H4 (cell line): ENCODE measurements at regions not wholly inside any gene's neighbourhood (a gene's known extent, or its start where the extent isn't known, plus 50 kb on each side); places are given as distances from the start of the nearest gene placed in this dataset.

Source experiments
- DNase-seq: peaks from one replicate; pipeline ENCODE4 v3.0.0-alpha.2; 2015; ENCODE audit warnings: low spot score

DNA sequence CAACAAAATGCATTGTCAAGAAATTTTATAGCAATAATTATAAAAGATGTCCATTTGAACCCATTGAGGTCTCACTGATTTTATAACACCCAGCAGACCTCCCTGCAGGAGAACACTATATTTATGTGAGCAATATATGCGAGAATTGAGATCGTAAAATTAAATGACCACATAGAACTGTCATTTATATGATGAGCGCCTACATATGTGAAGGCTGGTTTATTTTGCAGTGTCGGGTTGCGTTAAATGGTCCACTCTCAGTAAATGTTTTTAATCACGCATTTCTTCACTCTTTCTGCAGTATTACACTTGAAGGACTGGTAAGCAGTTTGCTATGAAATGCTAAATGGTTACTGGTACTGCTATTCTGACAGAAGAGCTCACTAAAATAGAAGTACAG, 408.5 kb upstream of the AGTR1 start:
- no peak for DNase-seq

DNA sequence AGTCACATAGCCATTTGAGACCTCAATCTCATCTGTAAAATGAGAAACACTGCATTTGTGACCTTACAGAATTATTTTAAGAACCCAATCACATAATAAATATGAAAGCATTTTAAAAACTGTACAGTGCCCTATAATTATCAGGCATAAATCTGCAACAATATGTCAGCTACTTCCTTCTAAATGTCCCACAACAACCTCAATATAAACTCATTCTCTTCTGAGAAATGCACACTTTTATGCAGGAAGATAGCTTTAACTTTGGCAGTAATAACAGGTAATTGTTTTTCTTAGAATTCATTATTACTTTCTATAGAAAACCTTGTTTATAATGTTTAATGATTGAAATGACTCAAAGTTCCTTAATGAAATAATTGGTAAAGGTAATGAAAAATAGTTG, 400.7 kb upstream of the AGTR1 start:
- no peak for DNase-seq

DNA sequence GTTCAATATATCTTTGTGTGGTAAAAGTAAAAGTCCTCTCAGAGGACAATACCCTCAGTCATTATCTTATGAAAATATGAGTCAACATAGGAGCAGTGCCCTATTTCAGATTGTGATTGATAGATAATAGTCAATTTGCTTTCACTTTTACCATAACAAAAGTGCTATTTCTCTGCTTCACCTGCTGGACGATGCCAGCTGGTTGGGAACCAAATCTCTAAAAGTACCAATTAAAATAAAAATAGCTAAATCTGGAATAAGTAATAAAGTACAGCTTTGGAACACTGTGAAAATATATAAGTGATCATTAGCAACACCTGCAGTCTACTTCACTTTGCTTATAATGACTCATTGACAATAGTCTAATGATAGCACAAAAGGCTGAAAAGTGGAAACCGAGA, 390.3 kb upstream of the AGTR1 start:
- DNase-seq = no peak

DNA sequence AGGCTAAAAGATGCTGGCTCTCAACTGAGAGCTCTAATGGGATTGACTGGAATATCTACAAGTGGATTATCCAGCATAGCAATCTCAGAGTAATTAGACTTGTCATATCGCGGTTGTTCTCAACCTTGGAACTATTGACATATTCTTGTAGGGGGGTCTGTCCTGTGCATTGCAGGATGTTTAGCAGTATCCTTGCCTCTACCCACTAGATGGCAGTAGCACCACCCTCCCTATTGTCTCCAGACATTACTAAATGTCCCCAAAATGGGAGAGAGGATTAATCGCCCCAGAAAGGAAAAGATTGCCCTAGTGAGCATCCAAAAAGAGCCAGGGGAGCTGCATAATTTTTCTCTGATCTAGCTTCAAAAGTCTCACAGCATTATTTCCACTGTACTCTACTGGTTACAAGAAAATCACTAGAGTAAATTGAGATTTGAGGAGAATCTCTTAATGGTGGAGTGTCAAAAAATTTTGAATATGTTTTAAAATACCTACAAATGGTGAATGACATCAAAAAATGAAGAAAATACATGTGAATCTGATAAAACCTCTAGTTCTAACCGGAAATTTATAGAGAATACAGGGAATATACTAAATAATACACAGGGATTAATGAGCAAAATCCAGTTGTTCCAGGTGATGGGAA, 388.2 kb upstream of the AGTR1 start:
- peak; percentile 64 for DNase-seq

DNA sequence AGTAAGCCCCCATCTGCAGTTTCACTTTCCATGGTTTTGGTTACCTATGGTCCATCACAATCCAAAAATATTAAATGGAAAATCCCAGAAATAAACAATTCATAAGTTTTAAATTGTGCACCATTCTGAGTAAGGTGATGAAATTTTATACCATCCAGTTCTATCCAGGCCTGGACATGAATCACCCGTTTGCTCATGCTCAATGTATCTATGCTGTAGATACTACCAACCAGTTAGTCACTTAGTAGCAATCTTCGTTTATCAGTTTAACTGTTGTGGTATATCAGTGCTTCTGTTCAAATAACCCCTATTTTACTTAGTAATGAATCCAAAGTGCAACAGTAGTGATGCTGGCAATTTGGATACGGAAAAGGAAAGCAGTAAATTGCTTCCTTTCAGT, 381.9 kb upstream of the AGTR1 start:
- no peak for DNase-seq

DNA sequence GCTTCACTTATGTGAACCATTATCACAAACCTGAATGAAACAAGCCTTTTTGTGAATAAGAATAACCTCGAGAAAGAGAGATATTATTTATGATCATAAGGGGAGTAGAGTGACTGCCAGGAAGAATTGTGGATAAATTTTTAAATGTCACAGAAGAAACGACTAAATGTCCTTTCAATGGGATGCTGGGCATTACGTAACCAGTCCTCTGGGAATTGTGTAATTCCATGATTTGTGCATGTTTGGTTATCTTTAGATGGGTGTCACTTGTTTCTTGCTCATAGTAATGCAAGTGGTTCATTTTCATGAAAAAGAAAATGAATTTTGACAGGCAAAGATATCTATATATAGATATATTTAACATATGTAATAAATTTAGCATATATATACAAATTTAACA, 379.5 kb upstream of the AGTR1 start:
- no peak for DNase-seq

DNA sequence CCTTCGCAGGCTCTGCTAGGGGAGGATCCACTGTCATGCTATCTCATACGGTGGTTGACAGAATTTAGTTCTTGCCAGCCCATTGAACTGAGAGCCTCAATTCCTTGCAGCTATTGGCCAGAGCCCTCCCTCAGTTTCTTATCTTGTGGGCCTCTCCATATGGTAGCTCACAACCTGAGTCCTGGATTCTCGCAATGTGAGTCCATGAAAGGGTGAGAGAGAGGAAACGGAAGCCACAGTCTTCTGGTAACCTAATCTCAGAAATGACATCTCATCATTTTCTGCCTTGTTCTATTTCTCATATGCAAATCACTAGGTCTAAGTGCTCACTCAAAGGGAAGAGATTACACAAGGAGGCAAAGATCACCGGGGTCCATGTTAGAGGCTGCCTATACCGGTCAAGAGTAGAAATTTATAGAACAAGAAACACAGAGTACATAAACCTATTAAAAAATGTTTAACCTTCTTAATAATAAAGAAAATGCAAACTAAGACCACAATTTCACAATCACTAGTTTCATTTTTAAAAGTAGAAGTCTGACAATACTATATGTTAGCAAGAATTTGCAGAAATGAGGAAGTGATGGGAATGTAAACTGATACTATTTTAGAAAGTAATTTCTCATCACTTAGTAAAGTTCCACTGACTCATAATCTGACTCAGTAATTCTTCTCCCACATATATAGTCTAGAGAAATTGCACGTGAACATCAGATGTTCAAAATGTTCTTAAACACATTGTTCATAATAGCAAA, 378.4 kb upstream of the AGTR1 start:
- peak; percentile 20 for DNase-seq

DNA sequence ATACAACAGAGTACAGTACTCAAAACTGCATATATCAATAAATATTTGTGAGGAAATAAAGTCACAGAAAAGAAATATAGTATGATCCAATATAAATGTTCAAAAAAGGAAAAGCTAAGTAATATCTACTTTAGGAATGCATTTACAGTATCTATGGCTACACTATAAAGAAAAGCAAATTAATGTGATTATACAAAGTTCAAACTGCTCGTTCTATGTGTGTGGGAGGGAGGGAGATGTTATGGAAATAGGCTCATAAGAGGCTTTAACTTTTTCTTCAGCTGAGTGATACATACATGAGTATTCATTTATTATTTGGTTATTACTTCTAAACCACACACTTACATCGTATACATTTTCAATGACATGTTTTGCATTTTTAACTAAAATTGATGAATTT, 377.7 kb upstream of the AGTR1 start:
- DNase-seq = no peak

DNA sequence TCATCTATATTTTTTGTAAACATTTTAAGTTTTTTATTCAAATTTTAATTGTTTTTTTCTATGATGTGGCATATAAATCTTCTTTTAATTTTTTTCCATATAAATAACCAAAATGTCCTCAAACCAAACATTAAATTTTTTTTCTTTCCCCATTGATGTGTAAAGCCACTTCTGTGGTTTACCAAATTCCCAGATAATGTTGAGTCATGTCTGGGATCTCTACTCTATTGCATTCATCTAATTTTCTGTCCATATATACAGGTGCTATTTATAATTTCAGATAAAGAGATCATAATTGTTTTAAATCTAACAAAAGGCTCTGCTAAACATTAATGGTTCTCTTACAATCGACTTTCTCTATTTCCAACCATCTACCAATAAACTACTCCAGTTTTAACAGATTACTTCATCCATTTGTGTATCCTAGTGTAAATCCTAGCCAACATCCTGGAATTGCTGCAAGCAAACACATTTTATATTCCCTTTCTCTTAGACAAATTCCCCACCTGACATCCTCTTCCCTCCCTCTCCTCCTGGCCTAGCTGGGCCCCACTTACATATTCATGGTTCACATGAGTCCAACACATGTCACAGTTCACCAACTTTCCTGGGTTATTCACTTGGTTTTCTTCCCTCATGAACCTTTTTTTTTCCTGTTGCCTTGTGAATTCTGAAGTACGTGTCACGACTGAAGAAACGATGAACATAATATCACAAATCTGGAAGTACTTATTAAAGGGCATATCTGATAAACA, 368.0 kb upstream of the AGTR1 start:
- DNase-seq = peak; percentile 41

DNA sequence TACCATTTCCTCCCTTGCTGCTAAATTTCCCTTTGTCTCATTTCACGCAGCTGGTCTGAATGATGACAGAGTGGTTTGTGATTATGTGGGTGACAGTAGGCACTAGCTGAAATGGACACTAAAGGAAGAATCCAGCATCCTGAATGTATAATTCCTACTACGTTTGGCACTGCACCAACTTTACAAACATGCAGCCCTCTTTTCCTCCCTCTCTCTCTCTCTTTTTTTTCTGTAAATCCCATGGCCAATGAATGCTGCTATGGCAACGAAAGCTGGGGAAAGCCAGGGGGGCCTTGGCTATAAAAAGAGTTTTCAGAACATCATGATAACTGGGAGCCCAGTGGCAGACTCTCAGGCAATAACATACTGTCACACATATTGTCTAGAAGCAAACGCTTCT, 367.2 kb upstream of the AGTR1 start:
- DNase-seq = no peak

DNA sequence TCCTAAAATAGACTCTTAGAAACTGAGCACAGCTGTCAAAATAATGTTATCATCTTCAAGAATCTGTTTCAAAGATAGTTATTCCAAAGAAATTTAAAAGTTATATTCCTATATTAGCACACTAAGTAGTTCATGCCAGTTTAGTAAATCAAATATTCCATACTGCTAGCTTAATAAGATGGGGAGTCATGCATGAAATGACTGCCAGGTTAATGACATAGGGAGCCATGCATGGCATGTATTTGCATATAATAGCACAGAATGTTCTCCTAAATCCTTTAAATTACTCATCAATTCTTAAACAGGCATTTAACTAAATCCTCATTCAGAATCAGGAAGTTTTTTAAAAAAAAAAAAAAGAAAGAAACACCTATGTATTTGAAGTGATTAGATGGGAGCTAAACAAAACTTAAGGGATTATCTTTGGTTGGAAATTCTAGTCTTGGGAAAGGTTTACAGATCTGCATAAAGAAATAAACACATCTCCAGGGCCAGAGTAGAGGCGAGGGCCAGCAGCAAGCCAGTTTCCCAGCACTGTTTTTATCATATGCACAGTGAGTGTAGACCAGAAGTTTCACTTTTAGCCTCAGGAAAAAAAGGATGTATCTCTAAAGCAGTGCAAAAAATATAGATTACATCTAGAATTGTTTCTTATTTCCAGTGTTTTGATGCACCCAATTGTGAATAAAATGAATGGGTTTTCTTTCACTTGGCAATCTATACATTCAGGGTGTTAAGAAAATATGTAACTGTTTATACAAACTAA, 366.4 kb upstream of the AGTR1 start:
- DNase-seq = peak; percentile 27

DNA sequence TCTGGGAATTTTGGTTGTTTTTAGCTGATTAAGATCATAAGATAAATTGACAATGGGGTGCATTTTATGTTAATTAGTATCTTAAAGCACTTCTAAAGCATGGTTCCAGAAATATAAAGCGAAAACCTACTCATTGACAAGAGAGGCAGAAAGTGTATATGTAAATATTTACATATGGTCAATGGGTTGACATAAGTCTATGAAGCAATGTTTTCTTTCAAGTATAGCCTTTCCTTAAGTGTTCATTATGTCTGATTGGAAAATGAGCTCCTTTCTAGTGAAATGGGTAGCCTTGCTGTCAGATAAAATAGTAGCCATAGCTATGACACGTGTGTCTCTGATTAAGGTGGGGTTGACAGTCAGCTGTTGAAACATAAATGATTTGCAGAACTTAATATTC, 365.2 kb upstream of the AGTR1 start:
- no peak for DNase-seq

DNA sequence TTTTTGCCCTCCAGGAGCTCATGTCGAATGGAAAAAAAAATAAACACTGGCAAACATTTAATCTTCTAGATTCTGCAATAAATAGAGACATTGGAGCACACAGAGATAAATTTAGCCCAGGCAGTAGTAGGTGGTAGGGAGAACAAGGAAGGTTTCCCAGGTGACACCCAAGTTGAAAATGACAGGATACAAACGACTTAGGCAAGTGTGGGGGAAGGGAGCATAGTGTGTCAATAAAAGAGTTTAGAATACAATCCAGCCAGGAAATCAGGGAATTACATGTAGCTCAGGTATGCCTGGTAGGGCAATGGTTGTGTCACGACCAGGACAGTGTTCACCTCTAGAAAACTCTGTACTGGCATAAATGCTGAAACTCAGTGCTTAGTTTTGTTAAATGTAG, 364.6 kb upstream of the AGTR1 start:
- no peak for DNase-seq

DNA sequence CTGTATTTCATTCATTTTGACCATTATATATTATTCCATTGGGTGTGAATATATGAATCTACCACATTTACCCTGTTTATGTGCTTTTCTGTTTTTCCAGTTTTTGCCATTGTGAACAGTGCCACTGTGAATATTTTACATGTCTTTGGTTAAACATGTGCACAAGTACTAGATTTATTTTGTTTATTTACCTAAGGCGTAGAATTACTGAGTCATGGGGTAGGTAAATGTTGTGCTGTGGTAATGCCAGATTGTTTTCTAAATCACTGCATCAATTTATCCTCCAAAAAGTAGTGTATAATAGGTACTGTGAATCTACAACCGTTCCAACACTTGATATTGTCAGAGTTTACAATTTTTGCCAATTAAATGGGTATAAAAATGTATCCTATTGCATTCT, 362.1 kb upstream of the AGTR1 start:
- DNase-seq = peak; percentile 26

DNA sequence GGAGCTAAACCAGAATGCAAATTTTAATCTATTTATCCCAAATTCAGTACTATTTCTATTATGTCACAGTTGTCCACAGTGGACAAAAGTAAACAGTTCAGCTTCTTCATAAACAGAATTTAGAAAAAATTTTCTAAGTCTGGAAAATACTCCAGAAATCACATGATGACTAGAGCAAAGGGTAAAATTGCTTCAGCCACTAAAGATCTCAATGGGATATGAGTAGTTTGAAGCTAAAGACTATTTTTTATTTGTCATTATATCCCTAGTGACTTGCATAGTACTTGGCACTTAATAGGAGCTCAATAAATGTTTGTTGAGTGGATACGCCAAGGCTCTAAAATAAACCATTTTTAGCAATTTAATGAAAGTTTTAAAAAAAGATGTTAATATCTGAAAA, 354.3 kb upstream of the AGTR1 start:
- DNase-seq = no peak

DNA sequence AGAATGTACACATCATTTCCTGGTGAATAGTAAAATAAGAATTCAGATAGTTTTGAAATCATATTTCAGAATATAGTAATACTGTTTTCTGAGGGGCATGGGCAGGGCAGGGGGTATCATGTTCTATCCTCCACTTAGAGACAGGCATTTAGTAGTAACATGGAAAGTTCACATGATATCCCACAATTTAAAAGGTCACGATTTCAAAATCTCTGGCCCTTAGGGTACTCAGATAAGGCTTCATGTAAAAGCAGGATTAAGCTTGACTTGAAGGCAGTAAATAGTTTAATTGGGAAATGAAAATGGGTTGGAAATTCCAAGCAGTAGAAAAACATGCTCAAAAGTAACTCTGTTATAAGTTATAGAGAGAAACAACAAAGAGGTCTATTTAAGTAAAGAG, 353.2 kb upstream of the AGTR1 start:
- DNase-seq = no peak

DNA sequence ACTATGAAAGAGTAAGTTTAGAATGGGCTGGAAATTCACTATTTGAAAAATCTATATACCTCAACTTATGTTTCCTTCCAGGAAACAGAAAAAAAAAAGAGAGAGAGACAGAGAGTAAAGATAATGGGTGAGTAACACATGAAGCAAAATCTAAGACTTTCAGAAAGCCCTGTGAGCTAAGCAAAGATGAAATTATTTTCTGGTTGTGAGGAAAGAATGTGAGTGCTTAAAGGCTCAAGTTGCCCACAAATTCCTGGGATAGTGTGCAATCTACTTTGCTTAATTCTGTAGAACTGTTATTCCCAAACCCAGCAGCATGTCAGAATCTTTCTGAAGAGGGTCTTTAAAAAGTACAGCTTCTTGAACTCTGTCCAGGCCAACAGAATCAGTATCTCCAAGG, 337.7 kb upstream of the AGTR1 start:
- no peak for DNase-seq

DNA sequence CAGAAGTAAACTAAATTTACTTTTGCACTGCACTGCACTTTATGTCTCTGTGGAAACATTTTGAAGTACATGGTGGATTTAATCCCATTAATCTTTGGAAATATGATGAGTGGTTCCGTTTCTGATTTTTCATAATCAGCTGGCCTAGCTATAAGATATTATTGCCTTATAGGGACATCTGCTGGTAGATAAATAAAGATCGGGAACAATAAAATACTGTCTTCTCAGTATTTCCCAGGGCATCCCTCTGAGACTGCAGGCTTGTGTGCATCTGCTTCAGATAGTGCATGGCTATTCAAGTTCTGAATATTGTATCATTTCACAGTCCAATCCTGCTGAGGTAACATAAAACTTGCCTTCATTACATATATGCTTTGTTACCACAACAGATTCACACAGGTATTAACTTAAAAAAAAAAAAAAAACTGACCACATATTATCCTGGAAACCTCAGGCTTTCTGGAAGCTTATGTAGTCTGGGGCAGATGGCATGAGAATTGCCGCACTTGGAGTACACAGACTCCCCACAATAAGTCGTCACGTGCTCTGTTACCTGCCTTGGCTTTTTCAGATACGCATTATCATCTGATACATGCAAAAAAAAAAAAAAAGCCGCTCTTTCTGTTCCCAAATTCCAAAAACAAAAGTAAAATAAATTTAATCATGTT, 330.8 kb upstream of the AGTR1 start:
- DNase-seq = peak; percentile 21

DNA sequence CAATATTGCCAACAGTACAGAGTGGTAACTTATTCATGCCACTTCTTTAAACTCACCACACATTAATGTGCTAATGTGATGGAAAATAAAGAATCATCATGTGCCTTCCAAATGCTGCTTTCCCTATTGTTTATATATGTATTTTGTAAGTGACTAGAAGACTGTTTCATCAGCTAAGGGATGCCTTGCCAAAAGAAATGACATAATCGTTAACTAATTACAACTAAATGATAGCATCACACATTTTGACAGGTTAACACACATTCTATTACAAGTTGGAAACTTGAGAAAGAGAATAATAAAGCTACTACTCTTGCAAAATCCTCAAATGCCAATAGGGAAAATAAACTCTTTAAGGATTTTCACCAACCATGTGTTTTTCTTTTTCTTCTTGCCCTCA, 329.9 kb upstream of the AGTR1 start:
- no peak for DNase-seq

DNA sequence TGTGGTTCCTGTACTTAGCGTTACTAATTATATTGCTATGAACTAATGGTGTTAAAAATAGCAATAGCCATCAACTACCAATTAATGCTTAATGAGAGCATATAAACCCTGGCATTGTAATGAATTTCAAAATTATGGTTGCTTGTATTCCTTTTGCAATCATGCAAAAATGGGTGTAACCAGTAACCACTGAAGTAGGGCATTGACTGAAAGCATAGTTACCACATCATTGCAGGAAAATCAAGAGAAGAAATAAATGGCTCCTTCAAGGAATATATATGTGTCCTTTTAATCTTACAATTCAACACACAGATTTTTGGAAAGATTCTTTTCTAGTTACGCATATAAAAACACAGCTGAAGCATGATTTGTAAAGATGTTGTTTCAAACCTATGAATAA, 328.3 kb upstream of the AGTR1 start:
- no peak for DNase-seq

DNA sequence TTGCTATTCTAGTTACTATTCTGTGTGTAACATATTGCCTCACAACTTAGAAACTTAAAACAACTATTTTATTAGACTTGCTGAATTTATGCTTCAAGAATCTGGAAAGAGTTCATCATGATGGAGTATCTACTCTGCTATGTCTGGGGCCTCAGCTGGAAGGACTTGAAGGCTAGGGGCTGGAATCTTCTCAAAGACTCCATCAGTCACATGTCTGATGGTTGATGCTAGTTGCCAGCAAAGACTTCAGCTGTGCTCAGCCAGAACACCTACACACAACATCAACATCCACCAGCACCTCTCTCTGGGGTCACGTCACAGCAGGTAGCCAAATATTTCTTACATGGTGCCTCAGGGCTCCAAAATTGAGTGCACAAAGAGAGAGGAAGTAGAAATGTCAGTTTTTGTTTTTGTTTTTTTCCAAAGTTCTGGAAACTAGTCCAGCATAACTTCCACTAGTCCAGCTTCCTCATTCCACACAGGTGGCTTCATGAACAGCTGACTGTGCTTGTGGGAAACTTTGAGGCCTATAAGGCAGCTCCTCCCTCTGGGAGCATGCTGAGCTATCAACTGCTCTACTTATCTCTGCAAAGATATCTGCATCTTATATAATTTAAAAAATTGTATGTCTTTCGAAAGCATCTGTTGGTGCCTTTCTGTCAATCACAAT, 325.4 kb upstream of the AGTR1 start:
- peak; percentile 11 for DNase-seq
